IMR-90 (cell line): ENCODE measurements at regions not wholly inside any gene's neighbourhood (a gene's known extent, or its start where the extent isn't known, plus 50 kb on each side); places are given as distances from the start of the nearest gene placed in this dataset.

ENCODE experiments used
- ATAC-seq: fragments of 200-7000 bp; cut with Tn5 transposase; 2 replicates; pipeline ENCODE4 v1.9.1; 2020; ENCODE audit warnings: low read depth, mild to moderate bottlenecking, moderate library complexity
- BruUV-seq: library from RNA; stranded (reverse); fragments of 400-500 nt; replicated peaks from 2 replicates; lab custom pipeline; 2021; lab: Mats Ljungman, UMichigan
- CTCF ChIA-PET: fragments of 300-600 bp; formaldehyde crosslinking; extraction: SDS; loops from one replicate; lab custom pipeline; 2021; ENCODE audit warnings: antibody characterized with exemption; lab: Yijun Ruan, JAX
- POLR2A ChIA-PET: fragments of 300-600 bp; sonication (Branson Sonifier 250); formaldehyde crosslinking; loops from one replicate; lab custom pipeline; 2022; ENCODE audit warnings: antibody characterized with exemption; ENCODE audit not compliant: unreplicated experiment; lab: Charles Lee
- DNase-seq: peaks from one replicate; pipeline ENCODE4 v3.0.0; 2013
- H2AFZ ChIP-seq: replicated peaks from 2 replicates; pipeline ENCODE3; 2013; ENCODE audit warnings: low read length, mild to moderate bottlenecking; ENCODE audit not compliant: poor library complexity
- H2AK5ac ChIP-seq: 2 replicates; pipeline ENCODE4 v1.6.1; 2013; ENCODE audit warnings: low read depth, low read length, inconsistent platforms
- H2AK9ac ChIP-seq: replicated peaks from 2 replicates; pipeline ENCODE3; 2013; ENCODE audit warnings: mild to moderate bottlenecking, low read depth, low read length, moderate library complexity; ENCODE audit not compliant: poor library complexity
- H2BK120ac ChIP-seq: 2 replicates; pipeline ENCODE4 v1.6.1; 2013; ENCODE audit warnings: low read depth, low read length, inconsistent platforms
- H2BK15ac ChIP-seq: 3 replicates; pipeline ENCODE4 v1.6.1; 2013; ENCODE audit warnings: low read depth, low read length, inconsistent platforms
- H2BK20ac ChIP-seq: 2 replicates; pipeline ENCODE4 v1.6.1; 2013; ENCODE audit warnings: low read depth, mild to moderate bottlenecking, inconsistent platforms, low read length, moderate library complexity
- H2BK5ac ChIP-seq: 2 replicates; pipeline ENCODE4 v1.6.1; 2013; ENCODE audit warnings: mild to moderate bottlenecking, low read depth, low read length, inconsistent platforms; ENCODE audit not compliant: poor library complexity, severe bottlenecking
- H3K14ac ChIP-seq: replicated peaks from 2 replicates; pipeline ENCODE4 v1.6.1; 2013; ENCODE audit warnings: low read depth, low read length, inconsistent platforms
- H3K18ac ChIP-seq: 2 replicates; pipeline ENCODE4 v1.6.1; 2013; ENCODE audit warnings: low read depth, low read length, control low read depth
- H3K23ac ChIP-seq: 2 replicates; pipeline ENCODE4 v1.6.1; 2013; ENCODE audit warnings: low read depth, low read length, inconsistent platforms
- H3K27ac ChIP-seq: 2 replicates; pipeline ENCODE4 v1.5.1; 2013; ENCODE audit warnings: mild to moderate bottlenecking, control low read depth, low read length; ENCODE audit not compliant: insufficient read depth
- H3K27me3 ChIP-seq: 2 replicates; pipeline ENCODE4 v1.6.1; 2013; ENCODE audit warnings: low read length; ENCODE audit not compliant: control insufficient read depth, insufficient read depth
- H3K36me3 ChIP-seq: 2 replicates; pipeline ENCODE4 v1.6.1; 2013; ENCODE audit warnings: low read length, mixed read lengths; ENCODE audit not compliant: control insufficient read depth, insufficient read depth
- H3K4ac ChIP-seq: 2 replicates; pipeline ENCODE4 v1.6.1; 2013; ENCODE audit warnings: low read depth, low read length, inconsistent platforms
- H3K4me1 ChIP-seq: 2 replicates; pipeline ENCODE4 v1.6.1; 2013; ENCODE audit warnings: low read length, mixed read lengths; ENCODE audit not compliant: control insufficient read depth, insufficient read depth
- H3K4me2 ChIP-seq: 2 replicates; pipeline ENCODE4 v1.6.1; 2013; ENCODE audit warnings: low read depth, mild to moderate bottlenecking, control low read depth, low read length, moderate library complexity
- H3K4me3 ChIP-seq: 2 replicates; pipeline ENCODE4 v1.5.1; 2013; ENCODE audit warnings: low read depth, mild to moderate bottlenecking, control low read depth, low read length, moderate library complexity; ENCODE audit not compliant: insufficient read depth
- H3K56ac ChIP-seq: 2 replicates; pipeline ENCODE4 v1.6.1; 2013; ENCODE audit warnings: low read length, inconsistent platforms; ENCODE audit not compliant: insufficient read depth; ENCODE audit errors: extremely low read depth
- H3K79me1 ChIP-seq, 2 experiments: 2 replicates each; pipeline ENCODE4 v1.6.1; 2013; ENCODE audit warnings: low read length in 2 of 2, inconsistent platforms in 1 of 2, low read depth in 1 of 2
- H3K9ac ChIP-seq: 2 replicates; pipeline ENCODE4 v1.6.1; 2013; ENCODE audit warnings: low read depth, low read length, control low read depth
- H3K9me1 ChIP-seq: 2 replicates; pipeline ENCODE4 v1.6.1; 2013; ENCODE audit warnings: low read length, inconsistent platforms; ENCODE audit not compliant: insufficient read depth
- H3K9me3 ChIP-seq: 2 replicates; pipeline ENCODE4 v1.6.1; 2013; ENCODE audit warnings: low read length; ENCODE audit not compliant: control insufficient read depth, insufficient read depth
- H4K20me1 ChIP-seq: 2 replicates; pipeline ENCODE4 v1.6.1; 2013; ENCODE audit warnings: low read length, inconsistent platforms; ENCODE audit not compliant: insufficient read depth
- H4K5ac ChIP-seq: 2 replicates; pipeline ENCODE4 v1.6.1; 2013; ENCODE audit warnings: mild to moderate bottlenecking, low read depth, low read length, control low read depth
- H4K8ac ChIP-seq, 2 experiments: 2 replicates each; pipeline ENCODE4 v1.6.1; 2013; ENCODE audit warnings: low read depth in 2 of 2, low read length in 2 of 2, control low read depth in 1 of 2, inconsistent platforms in 1 of 2
- H4K91ac ChIP-seq: 2 replicates; pipeline ENCODE4 v1.6.1; 2013; ENCODE audit warnings: low read depth, low read length, inconsistent platforms; ENCODE audit not compliant: insufficient read depth
- BHLHE40 ChIP-seq: fragments of 150-350 bp; IDR thresholded peaks from 2 replicates; pipeline ENCODE4 v1.6.1; 2016; ENCODE audit warnings: mild to moderate bottlenecking, low read depth, low read length
- CEBPB ChIP-seq: IDR thresholded peaks from 2 replicates; pipeline ENCODE4 v1.6.1; 2012; ENCODE audit warnings: low read depth, low read length, improper control_type of control experiment
- CHD1 ChIP-seq: IDR thresholded peaks from 2 replicates; pipeline ENCODE4 v1.6.1; 2012; ENCODE audit warnings: low read depth, low read length, improper control_type of control experiment
- FOS ChIP-seq: fragments of 150-350 bp; IDR thresholded peaks from 2 replicates; pipeline ENCODE4 v1.6.1; 2016; ENCODE audit warnings: low read depth, low read length
- MAFK ChIP-seq: IDR thresholded peaks from 2 replicates; pipeline ENCODE4 v1.6.1; 2012; ENCODE audit warnings: low read depth, low read length, improper control_type of control experiment
- MXI1 ChIP-seq: IDR thresholded peaks from 2 replicates; pipeline ENCODE4 v1.6.1; 2012; ENCODE audit warnings: low read depth, mild to moderate bottlenecking, low read length, moderate library complexity, borderline replicate concordance
- NFE2L2 ChIP-seq: fragments of 150-350 bp; IDR thresholded peaks from 2 replicates; pipeline ENCODE4 v1.6.1; 2016; ENCODE audit warnings: low read depth, mild to moderate bottlenecking, low read length
- POLR2A ChIP-seq: IDR thresholded peaks from 2 replicates; pipeline ENCODE4 v1.6.1; 2012; ENCODE audit warnings: mild to moderate bottlenecking, low read depth, low read length
- RAD21 ChIP-seq: IDR thresholded peaks from 2 replicates; pipeline ENCODE4 v1.6.1; 2012; ENCODE audit warnings: low read length, improper control_type of control experiment
- RFX5 ChIP-seq: IDR thresholded peaks from 2 replicates; pipeline ENCODE4 v1.8.0; 2012; ENCODE audit warnings: low read depth, mild to moderate bottlenecking, low read length, moderate library complexity
- SMC3 ChIP-seq: fragments of 150-350 bp; IDR thresholded peaks from 2 replicates; pipeline ENCODE4 v1.6.1; 2016; ENCODE audit warnings: low read depth, mild to moderate bottlenecking, antibody characterized with exemption, low read length, moderate library complexity
- WGBS, 2 experiments: methylation state at CpG; one replicate each; pipeline versions ENCODE4 v1.1.5 to v1.1.7; 2013; ENCODE audit warnings: missing lambda C conversion rate in 2 of 2; ENCODE audit not compliant: insufficient read length in 1 of 2; ENCODE audit errors: extremely low coverage in 2 of 2; 5-methylcytosine and 5-hydroxymethylcytosine counted together
- dilution Hi-C: fragments of 300-500 bp; cut with HindIII; formaldehyde crosslinking; loops from one replicate; pipeline ENCODE4 v1.14.3; 2018; ENCODE audit warnings: low sequenced_read_pairs; ENCODE audit not compliant: unreplicated experiment
- in situ Hi-C: fragments of 300-500 bp; cut with MboI; formaldehyde crosslinking; loops from 3 replicates; pipeline ENCODE4 v1.14.3; 2019; ENCODE audit warnings: low sequenced_read_pairs, inconsistent platforms, mixed read lengths
- intact Hi-C: fragments of 100-400 bp; cut with micrococcal nuclease; formaldehyde crosslinking; loops from 2 replicates; pipeline ENCODE4 v1.10.0; 2022
- TF ChIP-seq, protein P1 (sequence below): fragments of 150-350 bp; IDR thresholded peaks from 2 replicates; pipeline ENCODE4 v1.6.1; 2017; ENCODE audit warnings: mild to moderate bottlenecking, antibody characterized with exemption, low read length, low read depth
- TF ChIP-seq, protein P2 (sequence below): fragments of 150-350 bp; IDR thresholded peaks from 2 replicates; pipeline ENCODE4 v1.6.1; 2016; ENCODE audit warnings: low read depth, mild to moderate bottlenecking, low read length, moderate library complexity, borderline replicate concordance
- TF ChIP-seq, protein P3 (sequence below): conservative IDR thresholded peaks from 2 replicates; pipeline ENCODE4 v1.5.1; 2012; ENCODE audit warnings: mild to moderate bottlenecking, low read depth, low read length, improper control_type of control experiment

DNA sequence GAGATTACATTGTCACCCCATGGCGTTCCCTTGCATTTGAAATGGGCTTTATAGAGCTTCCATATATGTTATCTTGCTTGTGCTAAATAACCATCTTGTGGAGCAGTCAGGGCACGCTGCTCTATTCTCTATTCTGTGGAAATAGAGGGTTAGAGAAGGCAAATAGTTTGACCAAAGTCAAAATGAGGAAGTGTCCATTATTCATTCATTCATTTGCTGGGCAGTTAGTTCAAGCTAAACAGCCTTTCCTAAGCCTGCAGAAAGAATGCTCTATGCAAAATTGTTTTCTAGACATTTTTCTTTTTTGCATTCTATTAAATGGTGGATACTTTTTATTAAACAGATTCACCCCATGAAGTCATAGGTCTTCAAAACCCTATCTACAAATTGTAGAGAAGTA is 67.8 kb upstream of the ELAC2 start:
- H2BK120ac ChIP-seq: no peak overlapping the region
- no peaks in the 10 kb centered on the region for H4K20me1 ChIP-seq
- ATAC-seq: no peak
- no peaks in the 10 kb centered on the region for H3K9me1 ChIP-seq
- H3K23ac ChIP-seq: no peak overlapping the region
- TF ChIP-seq, protein P1, sequence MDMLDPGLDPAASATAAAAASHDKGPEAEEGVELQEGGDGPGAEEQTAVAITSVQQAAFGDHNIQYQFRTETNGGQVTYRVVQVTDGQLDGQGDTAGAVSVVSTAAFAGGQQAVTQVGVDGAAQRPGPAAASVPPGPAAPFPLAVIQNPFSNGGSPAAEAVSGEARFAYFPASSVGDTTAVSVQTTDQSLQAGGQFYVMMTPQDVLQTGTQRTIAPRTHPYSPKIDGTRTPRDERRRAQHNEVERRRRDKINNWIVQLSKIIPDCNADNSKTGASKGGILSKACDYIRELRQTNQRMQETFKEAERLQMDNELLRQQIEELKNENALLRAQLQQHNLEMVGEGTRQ: no peak
- TF ChIP-seq MXI1 (no peak), CEBPB (no peak), RFX5 (no peak), CHD1 (no peak), RAD21 (no peak), BHLHE40 (no peak), MAFK (no peak), SMC3 (no peak), FOS (no peak), NFE2L2 (no peak), POLR2A (no peak)
- TF ChIP-seq, protein P2, sequence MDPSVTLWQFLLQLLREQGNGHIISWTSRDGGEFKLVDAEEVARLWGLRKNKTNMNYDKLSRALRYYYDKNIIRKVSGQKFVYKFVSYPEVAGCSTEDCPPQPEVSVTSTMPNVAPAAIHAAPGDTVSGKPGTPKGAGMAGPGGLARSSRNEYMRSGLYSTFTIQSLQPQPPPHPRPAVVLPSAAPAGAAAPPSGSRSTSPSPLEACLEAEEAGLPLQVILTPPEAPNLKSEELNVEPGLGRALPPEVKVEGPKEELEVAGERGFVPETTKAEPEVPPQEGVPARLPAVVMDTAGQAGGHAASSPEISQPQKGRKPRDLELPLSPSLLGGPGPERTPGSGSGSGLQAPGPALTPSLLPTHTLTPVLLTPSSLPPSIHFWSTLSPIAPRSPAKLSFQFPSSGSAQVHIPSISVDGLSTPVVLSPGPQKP: no peak
- TF ChIP-seq, protein P3, sequence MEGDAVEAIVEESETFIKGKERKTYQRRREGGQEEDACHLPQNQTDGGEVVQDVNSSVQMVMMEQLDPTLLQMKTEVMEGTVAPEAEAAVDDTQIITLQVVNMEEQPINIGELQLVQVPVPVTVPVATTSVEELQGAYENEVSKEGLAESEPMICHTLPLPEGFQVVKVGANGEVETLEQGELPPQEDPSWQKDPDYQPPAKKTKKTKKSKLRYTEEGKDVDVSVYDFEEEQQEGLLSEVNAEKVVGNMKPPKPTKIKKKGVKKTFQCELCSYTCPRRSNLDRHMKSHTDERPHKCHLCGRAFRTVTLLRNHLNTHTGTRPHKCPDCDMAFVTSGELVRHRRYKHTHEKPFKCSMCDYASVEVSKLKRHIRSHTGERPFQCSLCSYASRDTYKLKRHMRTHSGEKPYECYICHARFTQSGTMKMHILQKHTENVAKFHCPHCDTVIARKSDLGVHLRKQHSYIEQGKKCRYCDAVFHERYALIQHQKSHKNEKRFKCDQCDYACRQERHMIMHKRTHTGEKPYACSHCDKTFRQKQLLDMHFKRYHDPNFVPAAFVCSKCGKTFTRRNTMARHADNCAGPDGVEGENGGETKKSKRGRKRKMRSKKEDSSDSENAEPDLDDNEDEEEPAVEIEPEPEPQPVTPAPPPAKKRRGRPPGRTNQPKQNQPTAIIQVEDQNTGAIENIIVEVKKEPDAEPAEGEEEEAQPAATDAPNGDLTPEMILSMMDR: no peak
- no TSS peak for BruUV-seq
- DNase-seq: no peak
- no peak overlapping the region for H2AFZ ChIP-seq
- no peak overlapping the region for H3K4me2 ChIP-seq
- POLR2A ChIA-PET: no interaction called here
- no peaks in the 10 kb centered on the region for H3K79me1 ChIP-seq
- H4K91ac ChIP-seq: no peak overlapping the region
- WGBS, 2 experiments: no CpG with 5 or more reads among the region's 2 CpGs
- no peaks in the 10 kb centered on the region for H3K9me3 ChIP-seq
- CTCF ChIA-PET: no interaction called here
- intact Hi-C loops (no loop called here), dilution Hi-C loops (no loop called here), in situ Hi-C loops (no loop called here)
- no peak overlapping the region for H2BK5ac ChIP-seq
- no peak overlapping the region for H2AK5ac ChIP-seq
- no peak overlapping the region for H4K8ac ChIP-seq
- no peak overlapping the region for H3K14ac ChIP-seq
- H3K4me3 ChIP-seq: no peak overlapping the region
- no peak overlapping the region for H3K18ac ChIP-seq
- H3K4me1 ChIP-seq: no peaks in the 10 kb centered on the region
- no peak overlapping the region for H3K9ac ChIP-seq
- H3K27me3 ChIP-seq: no peaks in the 10 kb centered on the region; the same call in none of the 2 replicates
- no peak overlapping the region for H2BK15ac ChIP-seq
- no peak overlapping the region for H3K56ac ChIP-seq
- no peaks in the 10 kb centered on the region for H3K36me3 ChIP-seq
- no peak overlapping the region for H3K4ac ChIP-seq
- H2BK20ac ChIP-seq: no peak overlapping the region
- no peak overlapping the region for H4K5ac ChIP-seq
- H2AK9ac ChIP-seq: no peak overlapping the region
- H3K27ac ChIP-seq: no peak overlapping the region
